Calu3 (cell line): ENCODE measurements at regions not wholly inside any gene's neighbourhood (a gene's known extent, or its start where the extent isn't known, plus 50 kb on each side); places are given as distances from the start of the nearest gene placed in this dataset.

ENCODE experiments used
- BruUV-seq: library from RNA; stranded (reverse); fragments of 400-500 nt; replicated peaks from 2 replicates; lab custom pipeline; 2021; lab: Mats Ljungman, UMichigan
- CTCF ChIA-PET: fragments of 300-600 bp; sonication (Branson Sonifier 250); formaldehyde crosslinking; loops from one replicate; lab custom pipeline; 2022; ENCODE audit warnings: antibody characterized with exemption; lab: Charles Lee
- DNase-seq: peaks from one replicate; pipeline ENCODE4 v3.0.0; 2022
- H3K27ac Mint-ChIP-seq: one replicate; pipeline ENCODE4 v1.8.0; 2022; ENCODE audit warnings: mixed read lengths; ENCODE audit not compliant: unreplicated experiment
- H3K27me3 Mint-ChIP-seq: one replicate; pipeline ENCODE4 v1.8.0; 2022; ENCODE audit warnings: mixed read lengths; ENCODE audit not compliant: unreplicated experiment
- H3K36me3 Mint-ChIP-seq: one replicate; pipeline ENCODE4 v1.8.0; 2022; ENCODE audit warnings: mild to moderate bottlenecking, moderate library complexity, mixed read lengths; ENCODE audit not compliant: insufficient read depth, unreplicated experiment
- H3K4me1 Mint-ChIP-seq: one replicate; pipeline ENCODE4 v1.8.0; 2022; ENCODE audit warnings: mild to moderate bottlenecking, low read depth, mixed read lengths; ENCODE audit not compliant: unreplicated experiment
- H3K4me3 Mint-ChIP-seq: one replicate; pipeline ENCODE4 v1.8.0; 2022; ENCODE audit warnings: mild to moderate bottlenecking, low read depth, moderate library complexity, mixed read lengths; ENCODE audit not compliant: unreplicated experiment
- H3K9me3 Mint-ChIP-seq: one replicate; pipeline ENCODE4 v1.8.0; 2022; ENCODE audit warnings: low read depth, mixed read lengths; ENCODE audit not compliant: unreplicated experiment
- intact Hi-C: fragments of 100-400 bp; cut with micrococcal nuclease; formaldehyde crosslinking; loops from one replicate; pipeline ENCODE4 v1.10.0; 2022; ENCODE audit not compliant: unreplicated experiment
- TF ChIP-seq, protein P1 (sequence below): fragments of 200-600 bp; IDR thresholded peaks from one replicate; pipeline ENCODE4 v1.8.0; 2022; ENCODE audit warnings: antibody characterized with exemption; ENCODE audit not compliant: unreplicated experiment

DNA sequence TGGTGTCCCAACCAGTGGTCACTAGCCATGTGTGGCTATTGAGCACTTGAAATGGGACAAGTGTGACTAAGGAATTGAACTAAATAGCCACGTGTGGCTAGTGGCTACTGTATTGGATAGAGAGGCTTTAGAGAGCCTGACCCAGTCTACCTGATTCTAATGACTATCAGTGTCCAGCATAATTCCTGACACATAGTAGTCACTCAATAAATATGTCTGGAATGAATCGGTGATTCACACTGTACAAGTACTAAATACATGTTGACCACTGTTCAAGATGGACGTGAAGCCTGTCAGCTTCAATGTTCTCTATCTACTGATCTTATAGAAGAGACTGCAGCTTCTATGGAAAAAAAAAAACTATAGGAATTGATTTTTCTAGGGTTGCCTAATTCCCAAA is 57.7 kb upstream of the MAST4 start:
- TF ChIP-seq, protein P1, sequence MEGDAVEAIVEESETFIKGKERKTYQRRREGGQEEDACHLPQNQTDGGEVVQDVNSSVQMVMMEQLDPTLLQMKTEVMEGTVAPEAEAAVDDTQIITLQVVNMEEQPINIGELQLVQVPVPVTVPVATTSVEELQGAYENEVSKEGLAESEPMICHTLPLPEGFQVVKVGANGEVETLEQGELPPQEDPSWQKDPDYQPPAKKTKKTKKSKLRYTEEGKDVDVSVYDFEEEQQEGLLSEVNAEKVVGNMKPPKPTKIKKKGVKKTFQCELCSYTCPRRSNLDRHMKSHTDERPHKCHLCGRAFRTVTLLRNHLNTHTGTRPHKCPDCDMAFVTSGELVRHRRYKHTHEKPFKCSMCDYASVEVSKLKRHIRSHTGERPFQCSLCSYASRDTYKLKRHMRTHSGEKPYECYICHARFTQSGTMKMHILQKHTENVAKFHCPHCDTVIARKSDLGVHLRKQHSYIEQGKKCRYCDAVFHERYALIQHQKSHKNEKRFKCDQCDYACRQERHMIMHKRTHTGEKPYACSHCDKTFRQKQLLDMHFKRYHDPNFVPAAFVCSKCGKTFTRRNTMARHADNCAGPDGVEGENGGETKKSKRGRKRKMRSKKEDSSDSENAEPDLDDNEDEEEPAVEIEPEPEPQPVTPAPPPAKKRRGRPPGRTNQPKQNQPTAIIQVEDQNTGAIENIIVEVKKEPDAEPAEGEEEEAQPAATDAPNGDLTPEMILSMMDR: no peak
- no peak overlapping the region for H3K4me3 Mint-ChIP-seq
- no peaks in the 10 kb centered on the region for H3K9me3 Mint-ChIP-seq
- intact Hi-C loops: no loop called here
- CTCF ChIA-PET: interaction anchor here (0.8 kb wide), 1 partner anchor 12 kb away, joined by 3 read pairs; no protein-coding TSS in a partner anchor
- H3K27me3 Mint-ChIP-seq: peaks cover 34% of the 10 kb centered on the region
- no peaks in the 10 kb centered on the region for H3K4me1 Mint-ChIP-seq
- DNase-seq: no peak
- H3K36me3 Mint-ChIP-seq: no peaks in the 10 kb centered on the region
- BruUV-seq: no TSS peak
- H3K27ac Mint-ChIP-seq: no peak overlapping the region

DNA sequence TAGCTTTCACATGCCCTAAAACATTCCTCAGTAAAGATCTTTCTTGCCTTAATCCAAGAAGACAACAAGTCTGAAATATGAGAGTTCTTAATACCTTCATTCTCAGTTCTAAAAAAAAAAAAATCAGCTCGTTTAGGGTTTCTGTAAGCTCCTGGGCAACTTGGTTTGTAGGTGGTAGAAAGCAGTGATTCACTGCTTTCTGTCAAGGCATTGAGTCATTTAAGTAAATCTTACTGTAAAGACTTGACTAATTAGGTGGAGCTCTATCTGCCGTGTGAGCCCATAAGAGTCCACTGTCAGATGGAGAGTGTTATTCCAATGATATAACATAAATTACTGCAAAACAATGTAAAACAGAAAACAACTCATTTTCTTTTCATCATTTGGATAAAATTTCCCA is 56.1 kb upstream of the MAST4 start:
- BruUV-seq: no TSS peak
- H3K9me3 Mint-ChIP-seq: no peaks in the 10 kb centered on the region
- H3K36me3 Mint-ChIP-seq: no peaks in the 10 kb centered on the region
- no peaks in the 10 kb centered on the region for H3K4me1 Mint-ChIP-seq
- TF ChIP-seq, protein P1: no peak
- intact Hi-C loops: no loop called here
- CTCF ChIA-PET: no interaction called here
- no peak overlapping the region for H3K4me3 Mint-ChIP-seq
- H3K27ac Mint-ChIP-seq: no peak overlapping the region
- no peak for DNase-seq
- peaks cover 27% of the 10 kb centered on the region for H3K27me3 Mint-ChIP-seq

DNA sequence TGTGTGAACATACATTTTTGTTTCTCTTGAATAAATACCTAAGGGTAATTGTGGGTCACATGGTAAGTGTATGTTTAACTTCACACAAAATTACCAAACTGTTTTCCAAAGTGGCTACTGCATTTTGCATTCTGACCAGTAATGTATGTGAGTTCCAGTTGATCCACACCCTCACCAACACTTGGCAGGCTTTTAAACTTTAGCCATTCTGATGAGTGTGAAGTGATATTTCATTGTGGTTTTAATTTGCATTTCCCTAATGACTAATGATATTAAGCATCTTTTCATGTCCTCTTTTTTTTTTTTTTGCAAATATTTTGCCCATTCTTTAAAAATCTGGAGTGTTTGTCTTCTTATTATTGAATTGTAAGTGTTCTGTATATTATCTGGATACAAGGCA is 53.5 kb upstream of the MAST4 start:
- H3K27ac Mint-ChIP-seq: no peak overlapping the region
- no peaks in the 10 kb centered on the region for H3K36me3 Mint-ChIP-seq
- no peaks in the 10 kb centered on the region for H3K9me3 Mint-ChIP-seq
- H3K4me1 Mint-ChIP-seq: no peaks in the 10 kb centered on the region
- TF ChIP-seq, protein P1: no peak
- no TSS peak for BruUV-seq
- intact Hi-C loops: no loop called here
- no peak overlapping the region for H3K4me3 Mint-ChIP-seq
- CTCF ChIA-PET: no interaction called here
- peaks cover 4% of the 10 kb centered on the region for H3K27me3 Mint-ChIP-seq
- no peak for DNase-seq
